GM12865 (cell line): ENCODE measurements at regions not wholly inside any gene's neighbourhood (a gene's known extent, or its start where the extent isn't known, plus 50 kb on each side); places are given as distances from the start of the nearest gene placed in this dataset.

ENCODE experiments used
- DNase-seq: peaks from one replicate; pipeline ENCODE4 v3.0.0; 2010; ENCODE audit warnings: low read depth
- H3K4me3 ChIP-seq: 2 replicates; pipeline ENCODE4 v1.5.1; 2011; ENCODE audit warnings: mild to moderate bottlenecking, low read depth, low read length, control low read depth
- TF ChIP-seq, protein P1 (sequence below): IDR thresholded peaks from 2 replicates; pipeline ENCODE4 v1.5.1; 2011; ENCODE audit warnings: low read length, control low read depth, low read depth, inconsistent platforms; ENCODE audit not compliant: insufficient read depth; ENCODE audit errors: missing control alignments

DNA sequence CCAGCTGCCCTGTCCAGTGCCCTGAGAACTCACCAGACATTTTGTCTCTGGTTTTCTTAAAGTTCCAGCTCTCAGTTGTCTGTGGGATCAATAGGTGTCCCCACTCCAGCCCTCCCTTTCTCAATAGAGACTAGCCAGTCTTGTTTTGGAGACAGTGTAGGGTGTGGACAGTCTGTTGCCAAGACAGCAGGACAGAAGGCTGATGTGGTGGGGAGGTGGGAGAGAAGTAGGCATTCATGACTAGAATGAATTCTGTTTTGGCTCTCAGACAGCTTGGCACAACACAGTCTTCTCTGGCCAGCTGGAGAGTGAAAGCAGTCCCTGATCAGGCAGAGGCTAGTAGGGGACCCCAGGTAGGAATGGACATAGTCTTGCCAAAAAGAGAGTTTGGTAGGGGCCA, 467.0 kb upstream of the PODXL start:
- TF ChIP-seq, protein P1, sequence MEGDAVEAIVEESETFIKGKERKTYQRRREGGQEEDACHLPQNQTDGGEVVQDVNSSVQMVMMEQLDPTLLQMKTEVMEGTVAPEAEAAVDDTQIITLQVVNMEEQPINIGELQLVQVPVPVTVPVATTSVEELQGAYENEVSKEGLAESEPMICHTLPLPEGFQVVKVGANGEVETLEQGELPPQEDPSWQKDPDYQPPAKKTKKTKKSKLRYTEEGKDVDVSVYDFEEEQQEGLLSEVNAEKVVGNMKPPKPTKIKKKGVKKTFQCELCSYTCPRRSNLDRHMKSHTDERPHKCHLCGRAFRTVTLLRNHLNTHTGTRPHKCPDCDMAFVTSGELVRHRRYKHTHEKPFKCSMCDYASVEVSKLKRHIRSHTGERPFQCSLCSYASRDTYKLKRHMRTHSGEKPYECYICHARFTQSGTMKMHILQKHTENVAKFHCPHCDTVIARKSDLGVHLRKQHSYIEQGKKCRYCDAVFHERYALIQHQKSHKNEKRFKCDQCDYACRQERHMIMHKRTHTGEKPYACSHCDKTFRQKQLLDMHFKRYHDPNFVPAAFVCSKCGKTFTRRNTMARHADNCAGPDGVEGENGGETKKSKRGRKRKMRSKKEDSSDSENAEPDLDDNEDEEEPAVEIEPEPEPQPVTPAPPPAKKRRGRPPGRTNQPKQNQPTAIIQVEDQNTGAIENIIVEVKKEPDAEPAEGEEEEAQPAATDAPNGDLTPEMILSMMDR = no peak
- no peak overlapping the region for H3K4me3 ChIP-seq
- DNase-seq = no peak

DNA sequence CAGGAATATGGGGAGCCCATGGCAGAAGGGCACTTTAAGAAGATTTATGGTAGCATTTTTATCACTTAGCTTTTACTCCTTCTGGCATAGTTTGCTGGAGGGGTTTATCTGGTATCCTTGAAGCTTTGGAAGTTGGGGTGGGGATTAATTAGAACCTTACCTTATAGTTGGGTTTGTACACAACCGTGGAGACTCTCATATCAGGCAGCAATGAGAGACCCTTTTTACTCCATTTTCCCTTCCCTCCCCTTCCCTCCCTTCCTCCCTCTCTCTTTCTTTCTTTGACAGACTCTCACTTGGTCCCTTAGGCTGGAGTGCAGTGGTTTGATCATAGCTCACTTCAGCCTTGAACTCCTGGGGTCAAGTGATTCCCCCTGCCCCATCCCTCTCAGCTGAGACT, 465.8 kb upstream of the PODXL start:
- TF ChIP-seq, protein P1 = no peak
- DNase-seq = no peak
- H3K4me3 ChIP-seq = no peak overlapping the region

DNA sequence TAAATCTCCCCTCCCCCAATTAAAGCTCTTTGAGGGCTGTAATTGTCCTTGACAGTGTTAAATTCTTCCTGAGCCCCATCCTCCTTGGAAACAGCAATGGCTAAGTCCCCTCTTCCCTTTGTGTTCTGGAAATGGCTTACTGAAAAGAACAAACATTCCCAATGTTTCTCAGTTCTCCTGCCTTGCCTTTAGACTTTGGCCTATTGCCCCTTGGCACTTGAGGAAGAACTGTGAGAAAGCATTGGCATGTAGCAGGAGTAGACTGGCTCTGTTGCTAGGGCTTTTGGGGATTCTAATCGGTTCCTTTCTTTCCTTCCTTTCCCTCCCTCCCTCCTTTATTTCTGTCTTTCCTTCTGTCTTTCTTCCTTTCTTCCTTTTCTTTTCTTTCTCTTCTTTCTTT, 463.3 kb upstream of the PODXL start:
- DNase-seq = no peak
- TF ChIP-seq, protein P1 = no peak
- H3K4me3 ChIP-seq = no peak overlapping the region

DNA sequence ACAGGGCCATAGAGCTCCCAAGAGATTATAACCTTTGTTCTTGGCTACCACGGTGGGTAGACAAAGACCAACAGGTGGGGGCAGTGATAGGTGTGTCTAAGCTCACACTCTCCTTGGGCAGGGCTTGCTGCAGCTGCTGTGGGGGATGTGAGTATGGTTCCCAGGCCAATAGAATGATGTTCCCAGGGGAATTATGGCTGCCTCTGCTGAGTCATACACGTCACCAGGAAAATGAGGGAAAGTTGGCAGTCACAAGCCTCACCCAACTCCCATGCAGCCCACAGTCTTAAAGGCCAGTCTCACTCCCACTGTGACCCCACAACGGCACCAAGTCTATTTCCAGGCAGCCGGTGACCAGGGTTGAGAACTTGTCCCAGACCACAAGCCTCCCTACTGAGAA, 453.4 kb upstream of the PODXL start:
- H3K4me3 ChIP-seq = no peak overlapping the region
- DNase-seq = no peak
- TF ChIP-seq, protein P1 = no peak

DNA sequence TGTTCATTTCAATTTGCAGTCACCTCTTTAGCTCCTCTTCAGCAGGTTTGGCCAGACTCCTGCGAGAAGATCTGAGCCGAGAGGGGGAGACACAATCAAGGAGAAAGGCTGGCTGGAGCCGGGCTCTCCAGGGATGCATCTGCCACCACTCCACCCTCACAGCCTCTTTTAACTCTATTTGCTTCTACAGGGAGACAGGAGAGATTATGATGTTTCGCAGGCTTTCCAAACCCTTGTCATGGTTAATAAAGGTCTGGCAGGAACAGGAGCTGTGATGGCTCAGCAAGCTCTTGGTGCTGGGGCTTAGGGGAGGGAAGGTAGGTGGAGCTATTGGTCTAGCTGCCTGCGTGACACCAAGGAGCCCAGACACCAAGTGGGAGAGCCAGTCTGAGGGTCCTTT, 448.1 kb upstream of the PODXL start:
- TF ChIP-seq, protein P1 = no peak
- no peak for DNase-seq
- H3K4me3 ChIP-seq = no peak overlapping the region

DNA sequence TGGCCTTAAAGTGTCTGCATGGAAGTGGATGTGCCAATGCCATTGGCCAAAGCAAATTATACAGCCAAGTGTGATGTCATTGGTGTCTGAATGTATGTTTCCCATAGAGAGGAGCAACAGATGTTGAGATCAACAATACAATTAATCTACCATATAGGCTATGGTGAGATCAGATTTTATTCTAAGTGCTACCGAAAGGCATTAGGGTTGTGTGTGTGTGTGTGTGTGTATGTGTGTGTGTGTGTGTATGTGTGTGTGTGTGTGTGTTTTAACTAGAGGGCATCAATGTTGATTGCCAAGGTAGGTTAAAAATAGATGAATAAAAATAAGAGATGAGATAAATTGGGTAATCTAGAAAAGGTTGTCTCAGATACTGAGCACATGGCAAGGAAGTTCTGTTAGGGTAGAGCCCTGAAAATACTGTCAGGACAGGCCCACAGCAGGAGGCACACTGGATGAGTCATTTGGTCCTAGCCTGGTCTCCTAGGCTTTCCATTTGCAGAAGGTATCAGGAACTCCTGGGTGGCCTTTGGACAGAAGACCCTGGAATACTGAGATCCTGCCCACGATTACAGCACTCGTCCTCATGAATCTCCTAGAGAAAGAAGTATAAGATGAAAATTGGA, 446.0 kb upstream of the PODXL start:
- TF ChIP-seq, protein P1 = no peak
- no peak for DNase-seq

DNA sequence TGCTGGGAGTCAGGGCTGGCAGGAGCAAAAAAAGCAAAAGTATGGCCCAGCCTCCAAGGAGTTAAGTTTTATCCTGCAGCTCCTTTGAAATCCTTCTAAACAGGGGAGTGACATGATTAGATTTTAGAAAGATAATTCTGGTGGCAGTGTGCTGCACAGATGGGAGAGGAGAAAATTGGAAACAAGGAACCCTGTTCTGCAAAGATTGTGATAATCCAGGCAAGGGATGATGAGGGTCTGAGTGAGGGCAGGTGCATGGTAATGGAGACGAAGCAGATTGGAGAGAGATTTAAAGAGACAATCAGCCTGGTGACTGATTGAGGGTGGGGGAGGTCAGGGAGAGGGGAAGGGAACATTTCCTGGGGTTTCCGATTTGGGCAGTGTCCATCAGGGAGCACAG, 444.7 kb upstream of the PODXL start:
- TF ChIP-seq, protein P1 = no peak
- no peak overlapping the region for H3K4me3 ChIP-seq
- DNase-seq = no peak

More for the DNA sequence above, 446.0 kb upstream of the PODXL start:
- no peak overlapping the region for H3K4me3 ChIP-seq
